HG03442 (cell line): ENCODE measurements at regions not wholly inside any gene's neighbourhood (a gene's known extent, or its start where the extent isn't known, plus 50 kb on each side); places are given as distances from the start of the nearest gene placed in this dataset.

Source experiments
- ATAC-seq: cut with Tn5 transposase; IDR thresholded peaks from one replicate; pipeline ENCODE4 v1.9.1; 2021; ENCODE audit warnings: mild to moderate bottlenecking, moderate library complexity; ENCODE audit not compliant: unreplicated experiment

DNA sequence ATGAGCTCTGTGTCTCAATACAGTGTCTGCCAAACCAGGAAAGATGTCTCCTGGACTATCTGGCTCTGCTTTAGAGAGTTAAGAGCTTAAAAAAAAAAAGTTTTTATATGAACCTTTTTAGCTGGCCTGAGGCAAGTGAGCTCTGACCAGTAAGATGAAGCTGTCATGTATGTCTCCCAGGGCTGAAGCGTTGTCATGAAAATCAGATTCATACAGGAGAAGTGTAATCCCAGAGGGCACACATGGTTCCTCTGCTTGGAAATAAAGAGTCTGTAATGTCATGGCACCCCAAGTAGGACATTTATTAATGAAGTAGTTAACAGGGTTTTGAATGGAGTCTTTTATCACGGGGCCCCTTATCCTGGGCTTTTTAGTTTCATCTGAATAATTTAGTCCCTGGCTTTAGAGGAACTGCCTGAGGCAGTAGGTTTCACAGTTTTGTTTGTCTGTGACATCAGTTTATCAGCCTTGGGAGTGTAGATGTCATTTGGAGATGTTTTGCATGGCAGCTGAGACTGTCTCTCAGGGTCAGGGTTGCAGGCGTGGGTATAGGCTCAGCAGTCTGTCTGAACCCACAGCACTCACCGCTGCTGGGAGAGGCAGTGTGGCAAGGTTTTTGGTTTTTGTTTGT is 223.3 kb downstream of the DIRAS2 start:
- no peak for ATAC-seq

DNA sequence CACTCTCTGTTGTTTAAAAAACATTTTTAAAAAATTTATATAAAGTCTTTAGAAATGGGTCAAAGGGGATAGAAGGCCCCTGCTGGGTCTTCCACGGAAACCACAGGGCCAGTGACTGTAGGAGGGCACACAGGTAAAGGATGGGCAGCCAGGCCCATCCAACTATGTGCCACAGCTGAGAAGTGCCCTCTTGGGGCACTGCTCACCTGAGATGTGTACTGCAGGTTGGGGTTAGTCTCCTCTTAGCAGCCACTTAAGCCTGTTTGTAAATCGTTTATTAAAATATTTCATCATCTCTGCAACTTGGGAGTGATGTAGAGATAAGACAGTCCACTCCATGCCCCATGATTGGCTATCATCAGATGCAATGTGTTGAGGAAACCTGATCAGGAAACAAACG is 222.4 kb downstream of the DIRAS2 start:
- no peak for ATAC-seq

GRCh38 chr9:90420768-90421513 is 221.7 kb downstream of the DIRAS2 start:
- no peak for ATAC-seq

DNA sequence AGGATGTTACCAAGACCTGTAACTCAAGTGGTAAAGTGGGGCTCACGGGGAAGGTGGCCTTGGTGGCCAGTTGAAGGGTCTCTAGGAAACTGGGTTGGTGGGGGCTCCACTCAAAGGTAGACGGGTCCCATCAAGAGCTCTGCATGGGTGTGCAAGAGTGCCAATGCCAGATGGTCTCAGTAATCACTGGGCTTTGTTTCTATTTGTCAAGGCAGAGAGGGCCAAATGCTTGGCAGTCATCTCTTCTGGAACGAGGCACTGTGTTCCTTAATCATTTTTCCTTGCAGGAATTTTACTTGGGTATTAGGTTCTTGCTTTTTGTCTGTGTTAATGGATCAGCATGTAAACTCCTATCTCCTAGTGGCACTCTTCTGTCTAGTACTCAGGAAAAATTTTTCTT is 220.8 kb downstream of the DIRAS2 start:
- no peak for ATAC-seq

DNA sequence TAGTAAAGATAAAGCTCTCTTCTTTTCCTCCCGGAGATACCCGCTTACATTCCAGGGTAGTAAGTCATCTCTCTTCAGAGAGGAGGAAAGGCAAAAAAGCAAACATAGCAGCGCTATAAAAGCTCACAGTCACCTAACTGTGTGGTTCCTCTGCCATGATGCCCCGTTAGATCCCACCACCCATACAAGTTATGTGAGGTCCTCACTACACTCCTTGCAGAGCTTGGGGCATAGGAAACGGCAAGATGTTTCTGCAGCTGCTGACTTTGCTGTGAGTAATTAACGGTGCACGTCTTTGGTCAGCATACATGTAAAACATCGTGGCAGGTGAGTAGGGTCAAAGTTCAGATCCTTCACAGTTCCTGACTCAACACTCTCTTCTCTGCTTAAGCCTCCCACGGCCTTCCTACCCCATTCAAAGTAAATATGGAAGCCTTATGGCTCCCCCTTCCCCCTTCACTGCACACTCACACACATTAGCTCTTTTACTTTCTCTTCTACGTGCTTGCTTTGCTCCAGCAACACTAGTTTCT is 218.9 kb downstream of the DIRAS2 start:
- ATAC-seq = no peak

DNA sequence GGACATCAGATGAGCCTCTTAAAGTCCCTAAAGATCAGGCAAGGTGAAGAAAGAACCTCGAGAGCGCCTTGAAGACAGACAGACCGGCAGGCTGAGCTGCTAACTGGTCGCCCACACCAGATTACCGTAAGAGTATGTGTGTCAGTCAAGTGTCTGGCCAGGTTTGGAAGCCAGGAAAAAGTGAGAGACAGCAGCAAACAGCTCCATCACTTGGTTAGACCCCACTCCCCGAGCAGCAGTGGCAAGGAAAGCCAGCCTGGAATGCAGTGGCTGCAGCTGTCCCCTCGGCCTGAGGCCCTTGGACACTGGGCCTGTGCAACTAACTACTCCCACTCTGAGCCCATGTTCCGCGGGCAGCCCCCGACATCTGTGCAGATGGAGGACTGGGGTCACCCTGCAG is 214.1 kb downstream of the DIRAS2 start:
- ATAC-seq = no peak

DNA sequence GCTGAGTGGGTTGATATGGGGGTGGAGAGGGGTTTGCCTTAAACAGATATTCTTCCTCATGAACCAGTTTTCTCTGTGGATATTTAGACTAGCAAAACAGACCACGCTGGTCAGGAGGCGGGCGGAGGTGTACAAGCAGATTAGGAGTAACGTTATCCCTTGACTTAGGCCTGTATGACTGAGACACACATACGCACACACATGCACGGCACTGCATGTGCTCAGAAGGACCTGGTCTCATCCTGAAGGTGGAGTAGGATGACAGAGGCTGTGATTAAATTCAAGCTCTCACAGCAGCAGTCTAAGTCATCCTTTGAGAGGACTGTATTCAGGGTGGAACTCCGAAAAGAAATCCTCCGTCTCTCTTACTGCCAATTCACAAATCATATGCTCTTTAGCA is 209.7 kb downstream of the DIRAS2 start:
- no peak for ATAC-seq

- no peak for ATAC-seq
These were observed 209.2 kb downstream of the DIRAS2 start for GRCh38 chr9:90433398-90433941.

DNA sequence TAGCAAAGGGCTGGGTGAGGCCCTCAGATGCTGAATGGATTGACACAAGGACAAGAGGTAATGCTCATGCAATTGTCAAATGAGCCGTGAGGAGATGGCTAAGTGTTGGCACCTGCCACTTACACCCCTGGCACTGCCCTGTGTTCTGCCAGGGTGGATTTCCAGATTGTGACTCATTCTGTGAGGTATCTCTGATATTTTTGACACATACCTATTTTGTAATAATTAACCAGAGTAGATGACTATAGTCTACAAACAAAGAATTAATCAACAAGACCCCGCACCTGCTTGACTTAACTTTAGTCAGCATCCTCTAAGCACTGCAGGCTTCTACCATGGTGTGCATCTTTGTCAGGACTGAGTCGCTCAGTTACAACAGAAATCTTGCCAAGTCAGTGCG is 200.8 kb downstream of the DIRAS2 start:
- ATAC-seq = no peak

GRCh38 chr9:90442723-90443122 is 199.9 kb downstream of the DIRAS2 start:
- no peak for ATAC-seq

DNA sequence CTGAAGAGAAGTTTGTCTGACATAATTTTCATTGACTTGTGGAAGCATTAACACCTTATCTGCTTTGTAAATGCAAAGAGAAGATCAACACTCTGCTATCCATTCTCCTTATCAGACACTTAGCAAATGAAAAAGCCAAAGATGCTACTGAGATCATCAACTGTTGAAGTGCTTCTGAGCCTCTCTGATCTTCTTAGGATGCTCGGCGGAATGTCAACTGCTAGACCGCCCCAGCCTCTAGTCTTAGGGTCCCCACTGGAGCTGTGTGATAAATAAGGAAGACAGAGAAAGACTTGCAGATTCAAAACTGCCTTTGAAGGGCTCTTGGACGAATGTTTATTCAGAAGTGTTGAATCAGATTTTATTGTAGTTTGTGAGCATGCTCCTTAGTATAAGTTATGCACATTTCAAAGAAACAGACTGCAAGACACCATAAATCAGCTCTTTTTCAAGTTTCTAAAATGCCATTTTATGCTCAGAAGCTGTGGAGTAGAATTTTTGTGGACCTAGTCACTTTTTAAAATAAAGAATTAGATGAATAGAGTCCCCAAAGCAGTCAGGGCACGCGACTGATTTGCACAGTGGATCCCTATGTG is 197.9 kb downstream of the DIRAS2 start:
- ATAC-seq = no peak

- ATAC-seq = no peak
These were observed 197.2 kb downstream of the DIRAS2 start for GRCh38 chr9:90445391-90445790.

GRCh38 chr9:90446200-90446948 is 196.2 kb downstream of the DIRAS2 start:
- no peak for ATAC-seq

- no peak for ATAC-seq
These were observed 194.9 kb downstream of the DIRAS2 start for GRCh38 chr9:90447773-90448172.

GRCh38 chr9:90449213-90449925 is 193.3 kb downstream of the DIRAS2 start:
- ATAC-seq = no peak

GRCh38 chr9:90451804-90452203 is 190.8 kb downstream of the DIRAS2 start:
- no peak for ATAC-seq

DNA sequence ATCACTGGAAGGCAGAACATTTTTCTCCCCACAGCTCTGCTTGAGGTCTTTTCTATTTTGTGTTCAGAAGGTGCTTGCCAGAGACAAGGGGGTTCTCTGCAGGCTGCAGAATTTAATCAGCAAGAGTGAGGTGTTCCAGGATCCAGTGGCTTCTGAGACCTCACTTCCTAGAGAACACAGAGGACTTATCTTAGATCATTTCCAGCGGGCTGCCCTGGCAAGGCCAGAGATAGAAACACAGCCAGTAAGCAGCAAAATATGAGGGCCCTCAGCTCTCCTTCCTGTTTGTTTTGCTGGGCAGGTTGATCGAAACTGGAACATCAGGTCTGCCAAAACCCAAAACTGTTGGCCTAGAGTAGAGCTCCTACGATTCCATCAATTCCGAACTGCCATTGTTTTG is 187.3 kb downstream of the DIRAS2 start:
- no peak for ATAC-seq

DNA sequence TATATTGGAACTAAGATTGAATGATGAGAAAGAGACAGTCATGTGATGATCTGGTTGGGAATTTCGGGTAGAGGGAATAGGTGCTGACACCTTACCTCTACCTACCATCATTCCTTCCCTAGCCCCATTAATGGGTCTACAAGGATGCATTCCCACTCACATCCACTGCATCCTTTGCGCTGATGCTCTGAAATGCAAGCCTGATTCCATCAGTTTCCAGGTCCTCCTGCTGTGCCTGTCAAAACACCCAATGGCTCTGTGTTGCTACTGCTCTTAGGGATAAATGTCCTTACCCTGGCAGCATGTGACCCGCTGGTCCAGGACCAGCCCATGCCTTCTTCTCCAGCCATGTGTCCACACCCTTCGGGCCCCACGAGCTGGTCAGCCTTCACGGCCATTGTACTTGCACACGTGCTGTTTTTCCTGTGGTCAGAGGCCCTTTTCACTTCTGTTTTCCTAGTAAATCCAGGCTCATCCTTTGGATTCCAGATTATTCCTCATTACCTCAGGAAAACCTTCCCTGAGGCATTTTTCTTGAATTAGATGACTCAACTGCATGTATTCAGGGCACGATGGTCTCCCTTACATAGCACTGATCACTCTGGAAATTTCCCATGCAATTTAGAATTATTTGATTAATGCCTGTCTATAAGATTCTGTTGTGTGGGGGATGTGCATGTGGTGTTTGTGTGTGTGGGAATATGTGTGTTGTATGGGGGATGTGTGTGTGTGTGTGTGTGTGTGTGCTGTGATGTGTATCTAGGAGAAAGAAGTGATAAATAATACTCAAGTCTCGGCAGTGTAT is 185.0 kb downstream of the DIRAS2 start:
- ATAC-seq = no peak

DNA sequence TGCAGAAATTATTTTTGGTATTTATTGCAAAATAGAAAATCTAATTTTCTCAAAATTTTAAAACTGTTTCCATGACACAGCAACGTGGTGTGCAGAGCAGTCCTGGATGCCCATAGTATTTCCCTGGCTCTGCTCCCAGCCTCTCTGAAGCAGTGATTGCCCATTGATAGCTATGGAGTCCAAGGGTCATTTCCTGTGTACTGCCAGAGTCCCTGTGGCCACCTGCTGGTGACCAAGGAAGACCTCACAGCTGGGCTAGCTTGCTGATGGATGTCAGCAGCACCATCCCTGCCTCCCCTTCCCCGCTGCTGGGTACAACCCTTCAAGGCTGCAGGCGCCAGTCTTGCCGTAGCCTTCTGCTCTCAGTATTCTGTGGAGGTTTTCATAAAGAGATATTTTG is 184.1 kb downstream of the DIRAS2 start:
- no peak for ATAC-seq

DNA sequence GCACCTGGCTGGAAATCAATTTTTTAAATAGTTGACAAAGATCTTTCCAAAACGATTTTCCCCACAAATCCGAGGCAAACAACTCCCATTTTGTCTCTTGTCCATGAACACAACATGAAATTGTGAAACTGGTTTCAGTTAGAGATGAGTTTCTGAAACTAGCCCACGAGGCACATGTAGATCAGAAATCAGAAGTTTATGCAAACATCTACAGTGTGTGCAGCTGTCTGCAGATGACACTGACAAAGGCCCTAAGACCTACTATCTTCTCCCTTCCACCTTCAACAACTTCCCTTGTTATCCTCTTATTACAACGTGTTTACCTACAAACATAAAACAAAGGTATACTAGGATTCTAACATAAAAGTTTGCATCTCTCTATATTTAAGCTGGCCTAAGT is 183.3 kb downstream of the DIRAS2 start:
- ATAC-seq = no peak
